ENCODE measurements at regions not wholly inside any gene's neighbourhood (a gene's known extent, or its start where the extent isn't known, plus 50 kb on each side); places are given as distances from the start of the nearest gene placed in this dataset.

DNA sequence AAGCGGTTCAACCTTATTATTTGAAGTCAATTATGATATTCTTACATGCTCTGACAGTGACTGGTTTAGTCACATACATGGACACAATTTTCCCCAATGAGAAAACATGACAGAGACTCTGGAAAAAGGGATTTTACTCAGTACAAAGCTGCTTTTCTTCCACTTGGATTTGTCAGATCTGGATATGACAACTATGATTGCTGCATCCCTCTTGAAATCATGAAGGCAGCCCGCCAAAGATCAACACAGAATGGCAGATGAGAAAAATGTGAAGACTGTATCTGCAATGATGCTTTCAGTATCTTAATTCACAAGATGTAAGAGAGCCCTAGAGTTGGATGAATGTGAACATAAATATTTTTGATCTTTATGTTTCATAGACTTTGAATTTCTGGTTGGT lies 439.6 kb downstream of the CDH8 start:
- TF ChIP-seq, protein P1, sequence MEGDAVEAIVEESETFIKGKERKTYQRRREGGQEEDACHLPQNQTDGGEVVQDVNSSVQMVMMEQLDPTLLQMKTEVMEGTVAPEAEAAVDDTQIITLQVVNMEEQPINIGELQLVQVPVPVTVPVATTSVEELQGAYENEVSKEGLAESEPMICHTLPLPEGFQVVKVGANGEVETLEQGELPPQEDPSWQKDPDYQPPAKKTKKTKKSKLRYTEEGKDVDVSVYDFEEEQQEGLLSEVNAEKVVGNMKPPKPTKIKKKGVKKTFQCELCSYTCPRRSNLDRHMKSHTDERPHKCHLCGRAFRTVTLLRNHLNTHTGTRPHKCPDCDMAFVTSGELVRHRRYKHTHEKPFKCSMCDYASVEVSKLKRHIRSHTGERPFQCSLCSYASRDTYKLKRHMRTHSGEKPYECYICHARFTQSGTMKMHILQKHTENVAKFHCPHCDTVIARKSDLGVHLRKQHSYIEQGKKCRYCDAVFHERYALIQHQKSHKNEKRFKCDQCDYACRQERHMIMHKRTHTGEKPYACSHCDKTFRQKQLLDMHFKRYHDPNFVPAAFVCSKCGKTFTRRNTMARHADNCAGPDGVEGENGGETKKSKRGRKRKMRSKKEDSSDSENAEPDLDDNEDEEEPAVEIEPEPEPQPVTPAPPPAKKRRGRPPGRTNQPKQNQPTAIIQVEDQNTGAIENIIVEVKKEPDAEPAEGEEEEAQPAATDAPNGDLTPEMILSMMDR (conservative IDR thresholded peaks at IDR 0.05): no peak

GRCh38 chr16:61595605-61596004 lies 440.6 kb downstream of the CDH8 start:
- H3K27ac ChIP-seq: no peak overlapping the region
- TF ChIP-seq, protein P1 (conservative IDR thresholded peaks at IDR 0.05): no peak

More for the DNA sequence above, 439.6 kb downstream of the CDH8 start:
- H3K27ac ChIP-seq: no peak overlapping the region

GRCh38 chr16:61590577-61590976 lies 445.7 kb downstream of the CDH8 start:
- no peak overlapping the region for H3K27ac ChIP-seq

DNA sequence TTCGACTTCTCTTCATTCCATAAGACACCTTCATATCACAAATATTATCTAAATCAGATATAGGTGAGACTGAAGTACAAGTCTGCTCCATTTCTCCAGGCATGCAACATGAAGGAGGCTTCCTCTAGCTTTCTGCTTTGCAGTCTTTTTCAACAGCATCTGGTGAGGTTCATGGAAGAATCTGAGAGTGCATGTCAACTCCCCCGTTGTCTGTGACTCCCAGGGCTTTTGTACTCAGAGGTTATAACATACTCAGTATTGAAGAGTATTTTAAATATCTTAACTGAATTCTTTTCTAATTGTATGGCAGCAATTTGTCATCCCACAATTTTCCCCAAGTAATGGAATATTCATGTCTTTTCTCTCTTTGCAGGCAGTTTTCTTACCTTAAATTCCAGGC lies 448.7 kb downstream of the CDH8 start:
- H3K27ac ChIP-seq: no peak overlapping the region
- TF ChIP-seq, protein P1 (conservative IDR thresholded peaks at IDR 0.05): no peak

More at GRCh38 chr16:61590577-61590976, 445.7 kb downstream of the CDH8 start:
- TF ChIP-seq, protein P1 (conservative IDR thresholded peaks at IDR 0.05): no peak

- TF ChIP-seq, protein P1 (conservative IDR thresholded peaks at IDR 0.05): no peak
- H3K27ac ChIP-seq: no peak overlapping the region
Observed at GRCh38 chr16:61581417-61582046, 454.7 kb downstream of the CDH8 start.

- TF ChIP-seq, protein P1 (conservative IDR thresholded peaks at IDR 0.05): no peak
- no peak overlapping the region for H3K27ac ChIP-seq
Observed at GRCh38 chr16:61580579-61580978, 455.7 kb downstream of the CDH8 start.

- TF ChIP-seq, protein P1 (conservative IDR thresholded peaks at IDR 0.05): no peak
- H3K27ac ChIP-seq: no peak overlapping the region
Observed at GRCh38 chr16:61579195-61579594, 457.0 kb downstream of the CDH8 start.
